AG08396 (cell line): ENCODE measurements at regions not wholly inside any gene's neighbourhood (a gene's known extent, or its start where the extent isn't known, plus 50 kb on each side); places are given as distances from the start of the nearest gene placed in this dataset.

Source experiments
- DNase-seq: peaks from one replicate; pipeline ENCODE4 v3.0.0; 2012; ENCODE audit warnings: low spot score, mixed read lengths

- no peak for DNase-seq
Observed at GRCh38 chr3:69568951-69569350, 170.3 kb upstream of the MITF start.

GRCh38 chr3:69568458-69568857 is 170.8 kb upstream of the MITF start:
- DNase-seq = peak; percentile 8

- no peak for DNase-seq
Observed at GRCh38 chr3:69567710-69568052, 171.6 kb upstream of the MITF start.

DNA sequence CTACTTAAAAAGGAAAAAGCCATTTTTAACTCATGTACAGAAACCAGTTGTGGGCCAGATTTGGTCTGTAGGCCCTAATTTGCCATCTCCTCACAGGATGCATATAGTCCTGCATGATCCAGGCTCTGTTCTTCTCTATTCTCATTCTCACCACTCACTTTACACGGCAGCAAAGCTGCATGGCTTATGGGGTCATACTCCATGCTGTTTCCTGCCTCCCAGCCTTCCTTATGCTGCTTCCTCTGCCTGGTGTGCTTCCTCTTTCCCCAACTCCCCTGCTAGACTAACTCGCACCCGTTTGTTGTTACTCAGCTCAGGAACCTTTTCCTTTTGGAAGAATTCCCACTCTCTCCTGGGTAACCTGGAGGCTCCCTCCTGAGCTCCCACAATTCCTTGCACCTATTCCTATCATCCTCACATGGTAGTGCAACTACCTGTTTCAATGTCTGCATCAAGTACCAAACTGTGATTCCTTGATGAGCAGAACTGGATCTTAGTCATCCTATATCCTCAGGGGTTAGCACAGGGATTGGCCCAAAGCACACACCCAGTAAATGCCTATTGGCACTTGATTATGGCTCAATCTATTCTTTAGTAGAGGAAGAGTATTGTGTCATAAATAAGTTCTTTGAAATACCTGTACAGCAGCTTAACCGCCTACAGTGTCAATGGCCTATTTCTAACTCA is 172.1 kb upstream of the MITF start:
- DNase-seq = no peak

DNA sequence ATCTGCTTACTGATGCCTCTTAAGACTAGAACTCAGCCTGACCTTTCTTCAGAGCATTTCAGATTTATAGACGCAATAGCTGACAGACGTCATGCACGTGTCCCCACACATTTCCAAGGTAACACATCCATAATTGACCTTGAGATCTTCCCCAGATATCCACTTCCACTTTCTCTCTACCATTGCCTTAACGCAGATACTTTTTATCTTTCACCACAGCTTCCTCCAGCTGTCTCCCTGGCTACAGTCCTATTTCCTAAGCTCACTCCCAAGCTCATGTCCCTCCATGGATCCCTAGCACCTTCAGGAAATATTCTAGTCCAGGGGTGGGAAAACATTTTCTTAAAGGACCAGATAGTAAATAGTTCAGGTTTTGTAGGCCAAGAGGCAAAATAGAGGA is 173.0 kb upstream of the MITF start:
- DNase-seq = no peak

- no peak for DNase-seq
Observed at GRCh38 chr3:69565316-69565715, 173.9 kb upstream of the MITF start.

- no peak for DNase-seq
Observed at GRCh38 chr3:69563981-69564380, 175.3 kb upstream of the MITF start.

- no peak for DNase-seq
Observed at GRCh38 chr3:69563151-69563550, 176.1 kb upstream of the MITF start.

- no peak for DNase-seq
Observed at GRCh38 chr3:69562020-69562419, 176.1 kb upstream of the FRMD4B start.

DNA sequence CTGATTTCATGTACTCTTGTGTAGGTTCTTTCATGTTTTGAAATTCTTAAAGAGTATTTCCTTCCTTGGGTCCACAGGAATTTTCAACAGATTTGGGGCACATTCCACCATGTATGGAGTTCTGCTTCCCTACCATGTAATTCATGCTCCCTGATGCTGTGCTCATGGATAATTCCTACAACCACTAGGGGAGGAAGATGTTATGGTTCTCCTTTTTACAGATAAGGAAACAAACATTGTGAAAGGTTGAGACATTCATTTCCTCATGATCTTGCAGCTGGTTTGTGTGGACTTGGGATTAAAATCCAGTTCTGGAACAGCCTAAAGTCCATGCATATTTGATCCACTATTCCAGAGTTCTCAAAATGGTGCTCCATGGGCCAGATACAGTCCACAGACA is 174.9 kb upstream of the FRMD4B start:
- no peak for DNase-seq

DNA sequence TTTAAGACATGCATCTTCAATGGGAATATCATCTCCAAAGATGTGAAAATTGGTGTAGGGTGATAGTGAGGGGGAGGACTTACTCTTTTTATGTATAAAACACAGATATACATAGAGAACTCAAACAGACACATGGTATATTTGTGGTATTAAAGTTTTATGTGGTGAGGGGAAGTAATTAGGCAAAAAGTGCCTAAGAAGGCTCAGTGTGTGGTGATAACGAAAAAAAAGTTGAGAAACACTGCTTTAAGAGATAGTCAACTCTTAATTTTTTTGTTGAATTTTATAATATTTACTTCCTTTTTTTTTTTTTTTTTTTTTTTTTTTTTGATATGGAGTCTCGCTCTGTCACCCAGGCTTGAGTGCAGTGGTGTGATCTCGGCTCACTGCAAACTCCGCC is 174.2 kb upstream of the FRMD4B start:
- no peak for DNase-seq

- no peak for DNase-seq
Observed at GRCh38 chr3:69558912-69559311, 173.0 kb upstream of the FRMD4B start.

DNA sequence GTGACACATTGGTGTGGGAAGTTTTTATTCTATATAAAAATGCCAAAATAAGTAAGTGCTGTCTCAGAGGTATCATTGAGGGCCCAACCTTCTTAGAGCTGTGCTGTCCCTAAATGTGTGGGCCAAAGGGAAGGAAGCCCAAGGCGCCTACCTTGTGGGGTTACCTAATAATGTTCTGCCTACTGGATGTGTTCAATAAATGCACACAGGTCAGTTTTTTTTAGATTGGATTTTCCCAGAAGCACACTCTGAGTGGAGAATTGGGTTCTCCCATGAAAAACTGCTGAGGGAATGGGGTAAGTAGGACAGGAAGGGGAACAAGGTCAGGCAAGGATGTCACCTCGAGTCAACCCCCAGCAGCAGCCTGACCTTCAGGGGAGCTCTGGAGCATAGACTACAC is 168.7 kb upstream of the FRMD4B start:
- DNase-seq = no peak

DNA sequence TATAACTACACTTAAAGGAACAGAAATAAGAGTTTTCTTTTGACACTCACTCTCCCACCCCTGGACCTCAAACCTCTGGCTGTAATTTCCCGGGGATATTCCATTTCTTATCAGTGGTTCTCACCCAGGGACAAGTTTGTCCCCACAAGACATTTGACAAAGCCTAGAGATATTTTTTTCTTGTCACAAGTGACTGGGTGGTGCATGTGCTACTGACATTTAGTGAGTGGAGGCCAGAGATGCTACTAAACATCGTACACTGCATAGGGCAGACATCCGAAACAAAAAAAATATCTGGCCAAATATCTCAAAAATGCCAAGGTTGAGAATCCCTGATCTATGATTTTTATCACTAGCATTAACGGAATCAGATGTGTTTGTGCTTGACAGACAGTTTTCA is 168.0 kb upstream of the FRMD4B start:
- no peak for DNase-seq

GRCh38 chr3:69547461-69547880 is 161.6 kb upstream of the FRMD4B start:
- DNase-seq = no peak

- no peak for DNase-seq
Observed at GRCh38 chr3:69542805-69543429, 157.0 kb upstream of the FRMD4B start.

- no peak for DNase-seq
Observed at GRCh38 chr3:69542089-69542804, 156.4 kb upstream of the FRMD4B start.

- no peak for DNase-seq
Observed at GRCh38 chr3:69541711-69542088, 155.8 kb upstream of the FRMD4B start.

DNA sequence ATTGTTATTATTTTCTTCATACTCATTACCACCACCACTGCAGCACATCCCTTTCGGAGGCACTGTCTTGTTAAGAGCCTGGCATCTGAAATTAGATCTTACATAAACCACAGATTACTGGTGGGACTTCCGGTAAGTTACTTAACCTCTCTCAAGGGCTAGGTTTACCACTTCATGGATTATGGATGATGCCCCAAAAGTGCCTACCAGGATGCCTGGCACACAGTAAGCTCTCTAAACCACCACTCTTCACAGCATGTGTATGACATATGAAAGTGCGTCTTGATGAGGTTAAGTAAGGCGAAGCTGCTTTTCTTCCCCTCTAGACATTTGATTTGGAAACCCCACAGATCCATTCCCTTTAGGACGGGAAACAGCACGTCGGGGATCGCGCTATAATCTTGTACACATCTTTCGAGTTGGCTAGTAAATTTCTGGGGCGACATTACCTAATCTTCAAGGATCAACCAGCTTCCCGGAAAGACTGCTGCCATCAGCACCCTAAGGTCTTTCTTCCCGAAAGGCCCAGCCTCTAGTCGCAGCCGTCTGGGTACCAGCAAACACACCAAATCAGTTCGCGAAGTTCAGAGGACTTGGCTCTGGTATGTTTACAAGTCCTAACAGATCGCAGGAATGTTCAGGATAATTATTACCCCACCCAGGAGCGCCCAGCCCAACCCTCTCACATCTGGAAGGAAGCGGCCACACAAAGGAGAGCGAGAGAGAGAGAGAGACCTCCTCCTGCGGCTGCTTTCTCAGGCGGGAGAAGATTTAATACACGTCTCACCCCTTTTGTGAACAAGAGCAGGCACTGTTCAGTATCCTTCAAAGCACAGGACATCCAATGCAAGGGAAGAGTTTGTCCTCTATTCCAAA is 155.1 kb upstream of the FRMD4B start:
- no peak for DNase-seq

DNA sequence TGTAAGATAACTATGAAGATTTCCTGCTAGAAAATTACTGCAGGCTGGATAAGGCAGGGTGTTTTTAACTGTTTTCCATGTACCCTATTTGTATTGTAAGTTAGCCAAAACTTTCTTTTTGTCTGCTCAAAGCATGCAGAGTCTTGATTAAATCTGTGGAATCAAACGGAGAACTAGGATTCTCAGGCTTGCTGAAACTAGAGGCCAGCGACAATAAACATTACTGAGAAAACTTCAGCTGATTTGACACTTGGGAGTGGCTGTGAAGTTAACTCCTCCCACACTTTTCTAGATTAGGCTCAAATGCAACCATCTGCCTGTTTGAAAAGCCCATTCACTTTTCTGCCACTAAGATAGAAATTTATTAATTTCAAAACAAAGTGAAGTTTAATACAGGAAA is 153.2 kb upstream of the FRMD4B start:
- no peak for DNase-seq

GRCh38 chr3:69538281-69538680 is 152.4 kb upstream of the FRMD4B start:
- DNase-seq = no peak

- no peak for DNase-seq
Observed at GRCh38 chr3:69536306-69537020, 150.6 kb upstream of the FRMD4B start.
